ENCODE measurements at regions not wholly inside any gene's neighbourhood (a gene's known extent, or its start where the extent isn't known, plus 50 kb on each side); places are given as distances from the start of the nearest gene placed in this dataset.

GRCh38 chr9:38127271-38127839 lies 58.3 kb upstream of the SHB start:
- TF ChIP-seq CTCF (conservative IDR thresholded peaks at IDR 0.05): no peak
- no peak for TF ChIP-seq ZFX (IDR thresholded peaks at IDR 0.05)
